Activated CD8-positive, alpha-beta memory T cell treated with anti-CD3 and anti-CD28 coated beads for 4 hours (primary cell): ENCODE measurements at regions not wholly inside any gene's neighbourhood (a gene's known extent, or its start where the extent isn't known, plus 50 kb on each side); places are given as distances from the start of the nearest gene placed in this dataset.

ENCODE experiments used
- DNase-seq, 2 donors: peaks; one replicate each; pipeline ENCODE4 v3.0.0-alpha.2; 2020; ENCODE audit warnings: low read depth in 2 of 2

DNA sequence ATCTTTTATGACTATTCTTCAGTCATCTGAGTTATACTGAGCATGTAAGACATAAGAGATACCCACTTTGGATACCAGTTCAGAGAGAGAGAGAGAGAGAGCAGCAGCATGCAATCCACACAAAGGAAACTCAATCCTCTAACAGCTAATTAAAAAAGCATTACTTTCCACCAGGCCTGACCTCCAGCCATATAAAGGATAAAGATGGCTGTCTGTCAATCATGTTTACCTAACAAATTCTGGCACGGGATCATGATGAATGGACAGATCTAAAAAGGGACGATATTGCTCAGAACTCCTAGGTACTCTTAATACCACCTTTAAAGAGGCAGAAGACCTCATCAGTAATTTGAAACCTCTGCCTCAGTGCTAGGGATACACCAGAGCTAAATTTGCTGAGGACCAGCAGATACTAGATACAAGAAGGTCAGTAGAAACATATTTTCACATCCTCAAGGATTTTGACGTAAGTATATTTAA, 159.2 kb downstream of the RPS12 start:
- no peak for DNase-seq

DNA sequence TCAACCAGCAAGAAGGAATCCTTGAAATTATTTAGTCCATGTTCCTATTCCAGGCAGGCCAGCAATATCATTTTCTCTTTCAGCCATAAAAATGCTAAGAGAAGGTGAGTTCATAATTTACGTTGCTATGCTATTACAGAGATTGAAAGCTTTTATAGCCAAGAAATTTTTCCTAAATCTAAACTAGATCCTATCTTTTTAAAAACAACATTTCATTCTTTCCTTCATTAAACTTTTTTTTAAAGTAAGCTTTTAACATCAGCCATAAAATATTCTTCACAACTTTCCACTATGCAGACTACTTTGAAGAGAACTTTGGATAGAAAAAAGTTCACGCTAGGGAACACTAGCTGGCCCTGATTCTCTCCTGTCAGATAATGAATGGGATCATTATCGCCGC, 159.8 kb downstream of the RPS12 start:
- no peak for DNase-seq

DNA sequence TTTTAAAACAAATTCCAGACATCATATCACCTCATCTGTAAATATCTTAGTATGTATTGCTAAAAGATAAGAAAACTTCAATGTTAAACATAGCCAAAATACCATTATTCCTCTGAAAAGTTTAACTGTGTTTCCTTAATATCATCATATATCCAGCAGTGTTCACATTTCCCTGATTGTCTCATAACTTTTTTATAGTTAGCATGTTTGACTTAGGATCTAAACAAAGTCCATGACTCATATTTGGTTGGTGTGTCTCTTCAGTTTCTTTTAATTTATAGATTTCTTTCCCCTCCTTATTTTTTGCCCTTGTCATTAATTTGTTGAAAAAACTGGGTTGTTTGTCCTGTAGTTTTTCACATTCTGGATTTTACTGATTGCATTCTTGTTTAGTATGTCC, 163.0 kb downstream of the RPS12 start:
- no peak for DNase-seq

DNA sequence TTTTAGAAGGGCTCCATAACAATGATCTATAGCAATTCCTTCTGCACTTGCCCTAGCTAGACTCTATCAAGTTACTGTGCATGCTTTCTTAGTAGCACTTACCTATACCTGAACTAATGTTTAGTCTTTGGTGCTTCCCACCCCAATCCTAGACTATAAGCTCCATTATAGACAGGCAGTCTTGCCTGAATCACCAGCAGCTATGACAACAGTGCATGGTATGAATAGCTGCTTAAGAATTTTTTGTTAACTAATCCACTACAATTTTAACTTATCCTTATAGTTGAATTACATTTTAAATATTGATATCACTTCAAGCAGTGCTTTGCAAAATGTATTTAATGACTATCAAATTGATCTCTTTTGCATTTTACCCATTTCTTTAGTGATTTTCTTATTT, 164.3 kb downstream of the RPS12 start:
- no peak for DNase-seq

DNA sequence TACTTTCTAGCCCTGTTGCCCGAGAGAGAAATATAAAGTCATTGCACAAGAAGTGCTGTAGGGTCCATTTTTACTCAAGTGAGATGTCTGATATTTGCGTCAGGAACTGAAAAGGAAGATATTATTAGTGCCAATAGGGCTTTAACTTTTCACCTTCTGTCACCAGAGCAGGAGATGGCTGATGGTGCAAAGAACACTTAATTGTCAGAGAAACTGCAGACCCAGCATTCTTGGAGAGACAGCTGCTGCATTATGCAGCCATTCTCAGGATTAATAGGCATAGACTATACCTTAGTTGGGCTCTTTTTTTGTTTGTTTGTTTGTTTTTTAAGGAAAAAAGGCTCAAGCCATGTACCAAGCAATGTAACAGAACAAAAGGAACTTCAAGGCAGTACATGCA, 179.4 kb downstream of the RPS12 start:
- no peak for DNase-seq

DNA sequence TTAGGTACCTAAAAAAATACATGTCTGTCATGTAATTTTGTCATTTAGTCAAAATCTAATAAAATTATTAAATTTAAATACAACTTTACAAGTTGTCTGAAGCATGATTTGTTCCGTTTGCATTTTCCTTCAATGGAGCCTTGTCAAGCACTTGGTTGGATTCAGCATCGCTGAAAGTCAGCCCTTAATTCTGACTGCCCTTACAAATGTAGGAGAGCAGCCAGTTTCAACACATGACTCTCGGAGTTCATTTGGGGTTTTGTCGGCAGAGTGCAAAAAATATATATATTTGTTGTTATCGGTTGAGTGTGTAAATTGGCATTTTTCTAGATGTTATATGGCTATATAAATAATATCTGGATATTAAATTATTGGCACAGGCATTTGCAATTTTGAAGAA, 180.6 kb downstream of the RPS12 start:
- no peak for DNase-seq

DNA sequence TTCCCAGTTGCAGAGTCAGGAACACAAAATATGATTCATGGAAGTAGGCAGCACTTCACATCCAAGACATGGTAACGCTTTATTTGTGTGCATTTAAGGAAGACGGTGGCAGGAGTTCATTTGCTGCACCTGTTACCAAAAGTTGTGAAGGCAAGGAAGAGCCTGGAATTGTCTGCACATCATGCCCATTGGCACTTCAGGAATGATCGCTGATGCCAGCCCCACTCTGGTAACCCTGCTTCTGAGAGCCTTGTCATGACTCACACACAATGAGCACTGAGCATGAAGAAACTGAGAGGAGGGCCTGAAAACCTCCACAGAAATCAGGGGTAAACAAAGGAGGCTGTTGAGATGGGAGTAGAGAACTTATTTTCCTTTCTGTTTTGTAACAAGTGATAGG, 181.1 kb downstream of the RPS12 start:
- no peak for DNase-seq

GRCh38 chr6:132998418-132998817, 184.0 kb downstream of the RPS12 start:
- no peak for DNase-seq

- DNase-seq = no peak
These were observed 186.7 kb downstream of the RPS12 start for GRCh38 chr6:133001040-133001565.

GRCh38 chr6:133004304-133004884, 190.0 kb downstream of the RPS12 start:
- no peak for DNase-seq

- DNase-seq = no peak
These were observed 198.4 kb downstream of the RPS12 start for GRCh38 chr6:133012774-133013173.

GRCh38 chr6:133016631-133017030, 202.3 kb downstream of the RPS12 start:
- DNase-seq = no peak

- DNase-seq = no peak
These were observed 203.2 kb downstream of the RPS12 start for GRCh38 chr6:133017581-133017980.

DNA sequence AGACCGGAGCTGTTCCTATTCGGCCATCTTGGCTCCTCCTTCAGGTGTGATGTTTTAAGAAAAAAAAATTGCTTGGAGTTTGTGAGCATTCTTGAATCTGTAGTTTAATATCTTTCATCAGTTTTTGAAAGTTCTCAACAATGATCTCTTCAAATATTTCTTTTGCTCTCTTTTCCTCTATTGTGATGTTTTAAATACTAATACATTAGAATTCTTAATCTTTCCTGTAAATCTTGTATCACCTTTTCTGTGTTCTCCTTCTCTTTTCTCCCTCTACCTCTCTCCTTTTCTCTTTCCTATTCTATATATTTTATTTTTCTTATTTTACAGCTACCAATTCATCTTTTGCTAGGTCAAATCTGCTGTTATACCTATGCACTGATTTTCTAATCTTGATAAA, 212.3 kb downstream of the RPS12 start:
- no peak for DNase-seq

GRCh38 chr6:133033263-133033662, 207.9 kb upstream of the EYA4 start:
- no peak for DNase-seq

GRCh38 chr6:133034509-133035206, 206.5 kb upstream of the EYA4 start:
- DNase-seq = no peak

GRCh38 chr6:133040094-133040802, 200.9 kb upstream of the EYA4 start:
- no peak for DNase-seq

DNA sequence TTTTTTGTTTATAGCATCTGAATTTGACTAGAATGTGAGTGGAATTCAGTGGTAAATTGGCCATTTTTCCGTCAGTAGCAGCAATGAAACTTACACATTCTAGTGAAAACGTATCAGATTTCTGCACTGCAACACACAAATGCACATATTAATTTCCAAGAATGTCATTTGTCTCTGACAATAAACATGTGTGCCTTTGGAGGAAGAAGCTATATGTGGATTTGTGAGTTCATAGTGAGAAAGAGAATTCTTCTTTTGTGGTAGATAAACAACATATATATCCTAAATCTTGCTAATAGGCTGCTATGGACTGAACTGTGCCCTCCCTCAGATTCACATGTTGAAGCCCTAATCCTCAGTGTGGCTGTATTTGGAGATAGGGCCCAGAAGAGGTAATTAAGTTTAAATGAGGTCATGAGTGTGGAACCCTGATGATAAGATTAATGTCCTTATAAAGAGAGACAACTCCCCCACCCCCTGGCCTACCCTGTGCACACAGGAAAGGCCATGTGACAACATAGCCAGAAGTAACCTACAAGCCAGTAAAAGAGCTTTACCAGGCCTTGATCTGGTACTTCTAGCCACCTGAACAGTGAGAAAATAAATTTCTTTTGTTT, 200.2 kb upstream of the EYA4 start:
- DNase-seq = no peak

DNA sequence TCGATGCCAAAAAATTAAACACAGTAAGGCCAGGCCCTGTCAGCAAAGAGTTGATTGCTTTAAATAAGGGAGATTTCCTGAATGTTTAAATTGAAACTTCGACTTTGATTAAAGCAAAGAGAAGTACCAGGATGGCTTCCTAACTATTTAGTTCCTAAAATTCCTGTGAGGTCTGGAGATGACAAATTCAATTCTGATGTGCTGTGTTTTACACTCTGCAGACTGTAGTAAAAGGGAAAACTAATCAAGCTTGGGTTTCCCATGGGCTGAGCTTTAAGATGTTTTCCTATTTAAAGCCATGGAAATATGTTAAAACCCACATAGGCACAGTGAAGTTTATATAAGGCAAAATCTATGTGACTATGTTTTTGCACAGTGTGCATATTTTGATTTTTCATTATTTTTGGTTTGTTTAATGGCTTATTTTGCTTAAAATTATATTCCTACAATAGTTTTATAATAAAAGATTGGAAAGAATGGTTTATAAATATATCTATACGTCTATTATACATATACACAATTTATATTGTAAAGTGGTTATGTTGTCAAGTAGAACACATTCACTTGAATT, 198.5 kb upstream of the EYA4 start:
- DNase-seq = no peak

DNA sequence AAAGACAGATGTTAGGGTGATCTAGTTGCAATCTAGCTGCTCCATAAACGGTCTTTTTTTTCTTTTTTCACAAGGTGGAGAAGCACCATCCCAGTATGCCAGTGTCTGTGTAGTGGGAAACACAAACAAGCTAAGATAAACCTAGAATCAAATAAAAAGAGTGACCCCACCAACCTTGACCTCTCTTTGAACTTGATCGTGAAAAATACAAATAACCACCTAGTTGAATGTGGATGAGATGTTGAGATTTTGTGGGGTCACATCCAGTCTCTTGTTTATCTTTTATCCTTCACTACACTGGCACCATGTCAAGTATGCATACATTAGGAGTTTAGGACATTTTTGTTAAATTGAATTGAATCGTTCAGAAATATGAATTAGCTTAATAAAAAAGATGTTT, 194.6 kb upstream of the EYA4 start:
- no peak for DNase-seq

GRCh38 chr6:133047065-133047665, 194.0 kb upstream of the EYA4 start:
- DNase-seq = no peak

DNA sequence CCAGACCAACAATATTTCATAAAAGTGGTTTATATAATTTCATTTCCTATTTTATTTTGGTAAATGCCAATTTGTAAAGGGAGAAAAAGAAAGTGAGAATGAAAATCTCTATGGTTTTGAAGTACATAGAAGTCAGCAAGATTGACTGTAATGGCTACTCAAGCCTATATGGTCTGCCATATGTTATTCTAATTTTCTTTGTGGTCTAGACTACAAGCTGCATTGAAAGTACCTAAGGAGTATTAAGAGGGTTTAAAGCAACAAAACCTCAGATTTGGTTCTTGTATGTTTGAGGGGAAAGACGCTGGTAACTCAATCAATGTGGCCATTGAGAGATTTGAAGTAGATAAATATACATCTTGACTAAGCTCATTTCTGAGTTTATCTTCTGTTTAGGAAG, 193.5 kb upstream of the EYA4 start:
- no peak for DNase-seq
